ENCODE measurements at regions not wholly inside any gene's neighbourhood (a gene's known extent, or its start where the extent isn't known, plus 50 kb on each side); places are given as distances from the start of the nearest gene placed in this dataset.

DNA sequence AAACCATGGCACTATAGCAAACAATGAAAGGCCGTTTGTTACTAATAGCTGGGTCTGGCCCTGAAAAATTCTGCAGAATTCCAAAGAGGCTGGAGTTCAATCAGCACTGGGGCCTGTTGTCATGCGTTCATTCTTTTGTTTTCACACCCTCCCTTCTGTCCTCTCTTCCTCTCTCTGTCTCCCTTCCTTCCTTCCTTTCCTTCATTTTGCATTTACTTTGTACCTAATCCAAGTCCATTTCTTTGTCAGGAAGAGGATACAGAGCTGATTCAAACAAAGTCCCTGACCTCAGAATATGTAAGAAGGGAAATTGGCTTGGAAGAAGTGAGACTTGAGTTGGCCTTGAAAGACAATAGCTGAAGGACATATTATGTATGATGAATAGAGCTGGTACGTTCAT is 119.6 kb upstream of the LDB2 start:
- TF ChIP-seq, protein P1, sequence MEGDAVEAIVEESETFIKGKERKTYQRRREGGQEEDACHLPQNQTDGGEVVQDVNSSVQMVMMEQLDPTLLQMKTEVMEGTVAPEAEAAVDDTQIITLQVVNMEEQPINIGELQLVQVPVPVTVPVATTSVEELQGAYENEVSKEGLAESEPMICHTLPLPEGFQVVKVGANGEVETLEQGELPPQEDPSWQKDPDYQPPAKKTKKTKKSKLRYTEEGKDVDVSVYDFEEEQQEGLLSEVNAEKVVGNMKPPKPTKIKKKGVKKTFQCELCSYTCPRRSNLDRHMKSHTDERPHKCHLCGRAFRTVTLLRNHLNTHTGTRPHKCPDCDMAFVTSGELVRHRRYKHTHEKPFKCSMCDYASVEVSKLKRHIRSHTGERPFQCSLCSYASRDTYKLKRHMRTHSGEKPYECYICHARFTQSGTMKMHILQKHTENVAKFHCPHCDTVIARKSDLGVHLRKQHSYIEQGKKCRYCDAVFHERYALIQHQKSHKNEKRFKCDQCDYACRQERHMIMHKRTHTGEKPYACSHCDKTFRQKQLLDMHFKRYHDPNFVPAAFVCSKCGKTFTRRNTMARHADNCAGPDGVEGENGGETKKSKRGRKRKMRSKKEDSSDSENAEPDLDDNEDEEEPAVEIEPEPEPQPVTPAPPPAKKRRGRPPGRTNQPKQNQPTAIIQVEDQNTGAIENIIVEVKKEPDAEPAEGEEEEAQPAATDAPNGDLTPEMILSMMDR (conservative IDR thresholded peaks at IDR 0.05) = no peak
- TF ChIP-seq EZH2 (IDR thresholded peaks at IDR 0.05; ENCODE audit: low read depth) = no peak
